ENCODE measurements at regions not wholly inside any gene's neighbourhood (a gene's known extent, or its start where the extent isn't known, plus 50 kb on each side); places are given as distances from the start of the nearest gene placed in this dataset.

DNA sequence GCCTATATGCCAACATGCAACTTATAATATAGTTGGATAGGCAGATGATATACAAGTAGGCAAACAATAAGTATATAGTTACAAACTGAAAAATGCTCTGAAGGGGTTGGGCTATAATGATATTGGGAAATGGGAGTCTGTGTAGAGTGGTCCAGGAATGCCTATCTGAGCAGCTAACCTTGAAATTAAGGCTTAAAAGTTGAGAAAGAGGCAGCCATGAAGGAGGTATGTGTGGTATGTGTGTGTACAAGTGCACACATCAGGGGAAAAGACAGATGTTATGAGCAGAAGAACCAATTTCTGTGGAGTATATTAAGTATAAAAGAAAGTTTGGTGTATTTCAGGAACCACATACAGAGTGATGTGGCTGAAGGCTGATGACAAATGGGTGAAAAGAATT is 154.9 kb upstream of the PAPPA start:
- no peaks in the 10 kb centered on the region for H3K36me3 ChIP-seq (replicated peaks; ENCODE audit: low read depth, low read length)
- no peaks in the 10 kb centered on the region for H3K79me2 ChIP-seq (ENCODE audit: low read length)
- H4K20me1 ChIP-seq (ENCODE audit: insufficient read depth, low read length), result no peaks in the 10 kb centered on the region
- no peak overlapping the region for H3K4me2 ChIP-seq (ENCODE audit: low read length)
- H3K27ac ChIP-seq (ENCODE audit: low read length), result no peak overlapping the region
- no peaks in the 10 kb centered on the region for H3K4me1 ChIP-seq (ENCODE audit: low read length)
- no peak overlapping the region for H2AFZ ChIP-seq (ENCODE audit: low read depth, low read length)
- H3K9me3 ChIP-seq (ENCODE audit: insufficient read depth, low read length), result no peaks in the 10 kb centered on the region
- H3K4me3 ChIP-seq (ENCODE audit: low read length), result no peak overlapping the region
- TF ChIP-seq EZH2phosphoT487 (IDR thresholded peaks at IDR 0.05; ENCODE audit: low read depth), result no peak
- TF ChIP-seq, protein P1, sequence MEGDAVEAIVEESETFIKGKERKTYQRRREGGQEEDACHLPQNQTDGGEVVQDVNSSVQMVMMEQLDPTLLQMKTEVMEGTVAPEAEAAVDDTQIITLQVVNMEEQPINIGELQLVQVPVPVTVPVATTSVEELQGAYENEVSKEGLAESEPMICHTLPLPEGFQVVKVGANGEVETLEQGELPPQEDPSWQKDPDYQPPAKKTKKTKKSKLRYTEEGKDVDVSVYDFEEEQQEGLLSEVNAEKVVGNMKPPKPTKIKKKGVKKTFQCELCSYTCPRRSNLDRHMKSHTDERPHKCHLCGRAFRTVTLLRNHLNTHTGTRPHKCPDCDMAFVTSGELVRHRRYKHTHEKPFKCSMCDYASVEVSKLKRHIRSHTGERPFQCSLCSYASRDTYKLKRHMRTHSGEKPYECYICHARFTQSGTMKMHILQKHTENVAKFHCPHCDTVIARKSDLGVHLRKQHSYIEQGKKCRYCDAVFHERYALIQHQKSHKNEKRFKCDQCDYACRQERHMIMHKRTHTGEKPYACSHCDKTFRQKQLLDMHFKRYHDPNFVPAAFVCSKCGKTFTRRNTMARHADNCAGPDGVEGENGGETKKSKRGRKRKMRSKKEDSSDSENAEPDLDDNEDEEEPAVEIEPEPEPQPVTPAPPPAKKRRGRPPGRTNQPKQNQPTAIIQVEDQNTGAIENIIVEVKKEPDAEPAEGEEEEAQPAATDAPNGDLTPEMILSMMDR (IDR thresholded peaks at IDR 0.05; ENCODE audit: low read depth, low read length), result no peak
- H3K27me3 ChIP-seq (ENCODE audit: low read depth, low read length), result no peaks in the 10 kb centered on the region
- no peak overlapping the region for H3K9ac ChIP-seq (ENCODE audit: low read length)

DNA sequence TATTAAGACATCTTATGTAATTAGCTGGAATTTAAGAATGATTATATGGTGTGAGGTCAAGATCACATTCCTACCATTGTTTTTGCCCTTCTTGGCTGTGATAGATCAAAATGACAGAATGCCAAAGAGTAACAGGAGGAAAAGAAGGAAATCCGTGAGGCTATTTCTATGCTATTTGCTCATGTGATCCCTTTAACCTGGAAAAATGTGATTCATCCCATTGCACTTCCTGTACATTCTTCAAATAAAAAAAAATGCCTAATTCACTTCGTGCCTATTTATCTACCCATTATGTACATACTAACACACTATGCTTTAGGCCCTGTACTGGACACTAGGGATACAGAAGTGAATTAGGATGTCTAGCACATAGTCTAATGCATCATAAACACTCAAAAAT is 154.1 kb upstream of the PAPPA start:
- no peaks in the 10 kb centered on the region for H3K4me1 ChIP-seq (ENCODE audit: low read length)
- H3K9ac ChIP-seq (ENCODE audit: low read length), result no peak overlapping the region
- TF ChIP-seq, protein P1 (IDR thresholded peaks at IDR 0.05; ENCODE audit: low read depth, low read length), result no peak
- TF ChIP-seq EZH2phosphoT487 (IDR thresholded peaks at IDR 0.05; ENCODE audit: low read depth), result no peak
- no peaks in the 10 kb centered on the region for H3K27me3 ChIP-seq (ENCODE audit: low read depth, low read length)
- H2AFZ ChIP-seq (ENCODE audit: low read depth, low read length), result no peak overlapping the region
- no peaks in the 10 kb centered on the region for H4K20me1 ChIP-seq (ENCODE audit: insufficient read depth, low read length)
- no peaks in the 10 kb centered on the region for H3K9me3 ChIP-seq (ENCODE audit: insufficient read depth, low read length)
- H3K4me2 ChIP-seq (ENCODE audit: low read length), result no peak overlapping the region
- no peak overlapping the region for H3K4me3 ChIP-seq (ENCODE audit: low read length)
- H3K36me3 ChIP-seq (replicated peaks; ENCODE audit: low read depth, low read length), result no peaks in the 10 kb centered on the region
- H3K79me2 ChIP-seq (ENCODE audit: low read length), result no peaks in the 10 kb centered on the region
- no peak overlapping the region for H3K27ac ChIP-seq (ENCODE audit: low read length)

DNA sequence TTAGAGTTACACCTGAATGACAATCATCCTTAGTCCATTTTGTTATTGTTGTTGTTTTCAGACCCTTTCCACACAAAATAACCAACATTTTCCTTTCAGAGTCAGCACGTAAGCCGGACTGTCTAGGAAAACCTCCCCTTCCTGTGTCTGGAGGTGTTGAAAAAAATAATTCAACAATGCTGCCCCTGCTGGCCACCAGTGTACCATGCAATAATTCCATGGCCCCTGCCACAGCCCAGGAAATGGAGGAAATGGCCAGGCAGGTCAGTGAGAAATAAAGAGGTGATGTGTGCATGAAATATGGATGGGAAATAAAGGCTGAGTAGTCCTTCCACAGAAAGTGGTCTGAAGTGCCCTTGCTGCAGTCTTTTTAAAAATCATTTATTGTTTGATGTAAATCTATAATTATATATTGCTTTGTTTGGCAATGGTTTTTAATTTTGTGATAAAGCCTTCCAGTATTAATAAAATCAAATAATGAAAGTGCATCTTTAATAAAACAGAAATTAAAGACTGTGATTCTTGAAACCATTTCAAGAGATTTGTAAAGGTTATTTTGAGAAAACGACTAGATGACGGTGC is 152.8 kb upstream of the PAPPA start:
- Histone ChIP-seq H3K27ac (ENCODE audit: low read length) (no peak overlapping the region), H2AFZ (ENCODE audit: low read depth, low read length) (no peak overlapping the region), H4K20me1 (ENCODE audit: insufficient read depth, low read length) (no peaks in the 10 kb centered on the region), H3K79me2 (ENCODE audit: low read length) (no peaks in the 10 kb centered on the region), H3K9me3 (ENCODE audit: insufficient read depth, low read length) (no peaks in the 10 kb centered on the region), H3K36me3 (replicated peaks; ENCODE audit: low read depth, low read length) (no peaks in the 10 kb centered on the region), H3K4me1 (ENCODE audit: low read length) (no peaks in the 10 kb centered on the region), H3K9ac (ENCODE audit: low read length) (no peak overlapping the region), H3K27me3 (ENCODE audit: low read depth, low read length) (no peaks in the 10 kb centered on the region), H3K4me2 (ENCODE audit: low read length) (no peak overlapping the region), H3K4me3 (ENCODE audit: low read length) (no peak overlapping the region)
- no peak for TF ChIP-seq EZH2phosphoT487 (IDR thresholded peaks at IDR 0.05; ENCODE audit: low read depth)
- TF ChIP-seq, protein P1 (IDR thresholded peaks at IDR 0.05; ENCODE audit: low read depth, low read length), result peak; percentile 54

DNA sequence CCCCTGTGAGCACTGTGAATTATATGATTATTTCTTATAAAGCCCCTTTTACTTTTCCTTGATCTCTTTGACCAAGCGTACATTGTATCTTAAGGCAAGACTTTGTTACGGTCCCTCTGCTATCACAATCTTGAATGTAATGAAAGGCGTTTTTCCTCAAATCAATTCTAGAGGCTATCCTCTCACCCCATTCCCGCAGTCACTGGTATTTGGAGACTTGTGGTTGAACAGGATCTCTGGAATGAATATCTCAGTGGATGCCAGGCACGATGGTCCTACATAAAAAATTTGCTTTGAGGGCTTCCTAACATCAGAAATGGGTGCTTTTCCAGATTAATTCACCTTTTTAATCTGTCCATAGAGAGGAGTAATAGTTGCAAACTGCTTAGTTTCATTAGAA is 151.4 kb upstream of the PAPPA start:
- Histone ChIP-seq H3K27ac (ENCODE audit: low read length) (no peak overlapping the region), H4K20me1 (ENCODE audit: insufficient read depth, low read length) (no peaks in the 10 kb centered on the region), H3K36me3 (replicated peaks; ENCODE audit: low read depth, low read length) (no peaks in the 10 kb centered on the region), H3K27me3 (ENCODE audit: low read depth, low read length) (no peaks in the 10 kb centered on the region), H3K9ac (ENCODE audit: low read length) (no peak overlapping the region), H3K4me3 (ENCODE audit: low read length) (no peak overlapping the region), H3K9me3 (ENCODE audit: insufficient read depth, low read length) (no peaks in the 10 kb centered on the region), H2AFZ (ENCODE audit: low read depth, low read length) (no peak overlapping the region), H3K4me1 (ENCODE audit: low read length) (no peaks in the 10 kb centered on the region), H3K4me2 (ENCODE audit: low read length) (no peak overlapping the region), H3K79me2 (ENCODE audit: low read length) (no peaks in the 10 kb centered on the region)
- no peak for TF ChIP-seq EZH2phosphoT487 (IDR thresholded peaks at IDR 0.05; ENCODE audit: low read depth)
- TF ChIP-seq, protein P1 (IDR thresholded peaks at IDR 0.05; ENCODE audit: low read depth, low read length), result no peak

All from OCI-LY3 (cell line).